Loucy (cell line): ENCODE measurements at regions not wholly inside any gene's neighbourhood (a gene's known extent, or its start where the extent isn't known, plus 50 kb on each side); places are given as distances from the start of the nearest gene placed in this dataset.

Source experiments
- H2AFZ ChIP-seq: fragments of 200-600 bp; sonication (generic); 2 replicates; pipeline ENCODE4 v1.6.0; 2016; ENCODE audit warnings: antibody characterized with exemption, mild to moderate bottlenecking, low read length, moderate library complexity
- H3F3A ChIP-seq: fragments of 200-600 bp; 2 replicates; pipeline ENCODE4 v1.6.0; 2016; ENCODE audit warnings: antibody characterized with exemption, low read depth, mild to moderate bottlenecking
- H3K27me3 ChIP-seq: fragments of 200-600 bp; sonication (generic); 2 replicates; pipeline ENCODE4 v1.6.1; 2014; ENCODE audit warnings: low read length, mild to moderate bottlenecking; ENCODE audit not compliant: insufficient read depth, poor library complexity, severe bottlenecking
- H3K36me3 ChIP-seq: fragments of 200-600 bp; sonication (generic); 2 replicates; pipeline ENCODE4 v1.6.1; 2016; ENCODE audit warnings: low read length; ENCODE audit not compliant: insufficient read depth
- H3K4me1 ChIP-seq: fragments of 200-600 bp; sonication (generic); 2 replicates; pipeline ENCODE4 v1.5.1; 2014; ENCODE audit warnings: low read length, mild to moderate bottlenecking; ENCODE audit not compliant: insufficient read depth, poor library complexity, severe bottlenecking
- H3K4me2 ChIP-seq: fragments of 200-600 bp; sonication (generic); 2 replicates; pipeline ENCODE4 v1.6.0; 2014; ENCODE audit warnings: antibody characterized with exemption, low read length, low read depth, mild to moderate bottlenecking; ENCODE audit not compliant: poor library complexity, severe bottlenecking
- H3K4me3 ChIP-seq: fragments of 200-600 bp; sonication (generic); 2 replicates; pipeline ENCODE4 v1.5.1; 2014; ENCODE audit warnings: low read length, mild to moderate bottlenecking, mixed read lengths; ENCODE audit not compliant: poor library complexity, severe bottlenecking
- H3K79me2 ChIP-seq: fragments of 200-600 bp; sonication (generic); 2 replicates; pipeline ENCODE4 v1.6.1; 2014; ENCODE audit warnings: low read length; ENCODE audit not compliant: insufficient read depth
- H3K9ac ChIP-seq: fragments of 200-600 bp; sonication (generic); 2 replicates; pipeline ENCODE4 v1.6.0; 2014; ENCODE audit warnings: mild to moderate bottlenecking, low read depth, low read length, moderate library complexity; ENCODE audit not compliant: poor library complexity, severe bottlenecking
- H3K9me2 ChIP-seq: fragments of 200-600 bp; sonication (generic); replicated peaks from 2 replicates; pipeline ENCODE4 v1.6.1; 2016; ENCODE audit warnings: low read depth, low read length, mixed read lengths
- H3K9me3 ChIP-seq: fragments of 200-600 bp; sonication (generic); 2 replicates; pipeline ENCODE4 v1.6.1; 2014; ENCODE audit warnings: mild to moderate bottlenecking, antibody characterized with exemption, low read length, low read depth; ENCODE audit not compliant: insufficient read depth
- H4K20me1 ChIP-seq: fragments of 200-600 bp; sonication (generic); 2 replicates; pipeline ENCODE4 v1.6.0; 2014; ENCODE audit warnings: antibody characterized with exemption, low read length, mild to moderate bottlenecking; ENCODE audit not compliant: insufficient read depth, poor library complexity, severe bottlenecking
- CTCF ChIP-seq: fragments of 200-600 bp; sonication (generic); conservative IDR thresholded peaks from 2 replicates; pipeline ENCODE4 v1.5.1; 2014; ENCODE audit warnings: mild to moderate bottlenecking, antibody characterized with exemption, low read length
- EZH2phosphoT487 ChIP-seq: fragments of 200-600 bp; IDR thresholded peaks from 2 replicates; pipeline ENCODE4 v1.6.1; 2018; ENCODE audit warnings: antibody characterized with exemption, mild to moderate bottlenecking, moderate library complexity, borderline replicate concordance

GRCh38 chr11:110793556-110793955 lies 81.3 kb upstream of the ARHGAP20 start:
- H3K4me1 ChIP-seq: peaks cover 56% of the 10 kb centered on the region
- H3K9ac ChIP-seq: no peak overlapping the region
- peaks cover 5% of the 10 kb centered on the region for H3F3A ChIP-seq
- H3K36me3 ChIP-seq: no peaks in the 10 kb centered on the region
- H3K9me3 ChIP-seq: no peaks in the 10 kb centered on the region
- TF ChIP-seq EZH2phosphoT487: no peak
- no peak for TF ChIP-seq CTCF
- no peaks in the 10 kb centered on the region for H3K9me2 ChIP-seq
- peak overlapping the region; percentile 25 for H3K4me2 ChIP-seq
- no peaks in the 10 kb centered on the region for H3K27me3 ChIP-seq
- no peak overlapping the region for H2AFZ ChIP-seq
- no peaks in the 10 kb centered on the region for H4K20me1 ChIP-seq
- H3K79me2 ChIP-seq: no peaks in the 10 kb centered on the region
- no peak overlapping the region for H3K4me3 ChIP-seq

GRCh38 chr11:110791621-110792020 lies 79.4 kb upstream of the ARHGAP20 start:
- no peak overlapping the region for H3K9ac ChIP-seq
- H2AFZ ChIP-seq: no peak overlapping the region
- no peaks in the 10 kb centered on the region for H3K27me3 ChIP-seq
- H3K79me2 ChIP-seq: no peaks in the 10 kb centered on the region
- H3K4me3 ChIP-seq: no peak overlapping the region
- H3F3A ChIP-seq: peaks cover 5% of the 10 kb centered on the region
- no peaks in the 10 kb centered on the region for H3K9me2 ChIP-seq
- no peaks in the 10 kb centered on the region for H3K9me3 ChIP-seq
- H3K36me3 ChIP-seq: no peaks in the 10 kb centered on the region
- no peaks in the 10 kb centered on the region for H4K20me1 ChIP-seq
- no peak for TF ChIP-seq CTCF
- TF ChIP-seq EZH2phosphoT487: no peak
- H3K4me1 ChIP-seq: peaks cover 37% of the 10 kb centered on the region
- H3K4me2 ChIP-seq: no peak overlapping the region

GRCh38 chr11:110787680-110788079 lies 75.4 kb upstream of the ARHGAP20 start:
- Histone ChIP-seq H4K20me1 (no peaks in the 10 kb centered on the region), H3F3A (no peaks in the 10 kb centered on the region), H3K36me3 (no peaks in the 10 kb centered on the region), H3K9me3 (peaks cover 4% of the 10 kb centered on the region; the same call in 1 of the 2 replicates), H3K9me2 (no peaks in the 10 kb centered on the region), H3K4me3 (no peak overlapping the region), H3K4me2 (no peak overlapping the region), H3K27me3 (no peaks in the 10 kb centered on the region), H2AFZ (no peak overlapping the region), H3K79me2 (no peaks in the 10 kb centered on the region), H3K9ac (no peak overlapping the region), H3K4me1 (no peaks in the 10 kb centered on the region)
- TF ChIP-seq CTCF (no peak), EZH2phosphoT487 (no peak)
